GM12864 (cell line): ENCODE measurements at regions not wholly inside any gene's neighbourhood (a gene's known extent, or its start where the extent isn't known, plus 50 kb on each side); places are given as distances from the start of the nearest gene placed in this dataset.

ENCODE experiments used
- DNase-seq: peaks from one replicate; pipeline ENCODE4 v3.0.0-alpha.2; 2011; ENCODE audit warnings: low read depth
- H3K4me3 ChIP-seq: 2 replicates; pipeline ENCODE4 v1.5.1; 2011; ENCODE audit warnings: mild to moderate bottlenecking, low read depth, low read length, control low read depth
- TF ChIP-seq, protein P1 (sequence below): IDR thresholded peaks from 2 replicates; pipeline ENCODE4 v1.5.1; 2011; ENCODE audit warnings: low read depth, mild to moderate bottlenecking, moderate library complexity, low read length, control low read depth, inconsistent platforms; ENCODE audit errors: missing control alignments

- DNase-seq: no peak
- TF ChIP-seq, protein P1, sequence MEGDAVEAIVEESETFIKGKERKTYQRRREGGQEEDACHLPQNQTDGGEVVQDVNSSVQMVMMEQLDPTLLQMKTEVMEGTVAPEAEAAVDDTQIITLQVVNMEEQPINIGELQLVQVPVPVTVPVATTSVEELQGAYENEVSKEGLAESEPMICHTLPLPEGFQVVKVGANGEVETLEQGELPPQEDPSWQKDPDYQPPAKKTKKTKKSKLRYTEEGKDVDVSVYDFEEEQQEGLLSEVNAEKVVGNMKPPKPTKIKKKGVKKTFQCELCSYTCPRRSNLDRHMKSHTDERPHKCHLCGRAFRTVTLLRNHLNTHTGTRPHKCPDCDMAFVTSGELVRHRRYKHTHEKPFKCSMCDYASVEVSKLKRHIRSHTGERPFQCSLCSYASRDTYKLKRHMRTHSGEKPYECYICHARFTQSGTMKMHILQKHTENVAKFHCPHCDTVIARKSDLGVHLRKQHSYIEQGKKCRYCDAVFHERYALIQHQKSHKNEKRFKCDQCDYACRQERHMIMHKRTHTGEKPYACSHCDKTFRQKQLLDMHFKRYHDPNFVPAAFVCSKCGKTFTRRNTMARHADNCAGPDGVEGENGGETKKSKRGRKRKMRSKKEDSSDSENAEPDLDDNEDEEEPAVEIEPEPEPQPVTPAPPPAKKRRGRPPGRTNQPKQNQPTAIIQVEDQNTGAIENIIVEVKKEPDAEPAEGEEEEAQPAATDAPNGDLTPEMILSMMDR: no peak
- no peak overlapping the region for H3K4me3 ChIP-seq
Measured at GRCh38 chr2:129757915-129758783, 221.3 kb upstream of the RAB6C start.

DNA sequence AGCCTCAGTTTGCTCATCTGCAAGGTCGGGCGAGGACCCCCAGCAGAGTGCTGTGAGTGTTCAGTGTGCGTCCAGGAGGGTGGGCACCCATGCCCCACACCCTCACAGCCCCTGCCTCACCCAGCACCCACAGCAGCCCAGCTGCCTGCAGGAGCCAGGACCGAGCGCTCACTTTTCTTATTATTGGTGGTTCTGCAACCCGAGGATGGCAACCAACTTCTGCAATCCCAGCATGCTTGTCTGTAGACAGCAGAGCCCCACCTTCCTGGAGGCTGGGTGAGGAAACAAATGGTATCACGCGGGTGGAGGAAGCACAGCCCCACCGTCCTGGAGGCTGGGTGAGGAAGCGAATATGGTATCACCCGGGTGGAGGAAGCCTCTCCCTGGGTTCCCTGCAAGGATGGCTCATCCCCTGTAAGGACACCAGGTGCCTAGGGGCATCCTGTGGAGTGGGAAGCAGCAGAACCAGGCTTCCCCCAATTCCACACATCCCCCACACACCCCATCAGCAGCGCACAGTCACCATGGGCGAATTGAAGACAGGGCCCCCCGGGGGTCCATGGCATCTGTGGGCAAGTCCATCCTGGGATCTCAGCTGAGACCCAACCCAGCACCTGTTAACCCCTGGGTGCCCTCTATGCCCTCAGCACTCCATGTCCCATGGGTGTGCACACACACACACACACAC lies 220.5 kb upstream of the RAB6C start:
- no peak for DNase-seq
- no peak overlapping the region for H3K4me3 ChIP-seq
- TF ChIP-seq, protein P1: no peak

DNA sequence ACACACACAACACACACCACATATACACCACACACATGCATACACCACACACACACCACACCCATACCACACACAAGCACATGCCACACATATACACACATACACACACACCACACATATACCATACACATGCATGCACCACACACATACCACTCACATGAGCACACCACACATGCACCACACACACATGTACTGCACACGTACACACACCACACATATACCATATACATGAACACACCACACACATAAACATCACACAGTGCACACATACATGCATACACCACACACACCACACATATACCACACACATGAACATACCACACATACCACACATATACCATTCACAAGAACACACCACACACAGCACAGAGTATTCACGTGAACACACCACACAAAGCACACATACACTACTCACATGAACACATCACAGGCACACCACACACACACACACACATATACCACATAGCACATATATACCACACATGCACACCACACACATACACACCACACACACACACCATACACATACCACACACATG lies 219.9 kb upstream of the RAB6C start:
- no peak for DNase-seq
- TF ChIP-seq, protein P1: no peak
- no peak overlapping the region for H3K4me3 ChIP-seq

DNA sequence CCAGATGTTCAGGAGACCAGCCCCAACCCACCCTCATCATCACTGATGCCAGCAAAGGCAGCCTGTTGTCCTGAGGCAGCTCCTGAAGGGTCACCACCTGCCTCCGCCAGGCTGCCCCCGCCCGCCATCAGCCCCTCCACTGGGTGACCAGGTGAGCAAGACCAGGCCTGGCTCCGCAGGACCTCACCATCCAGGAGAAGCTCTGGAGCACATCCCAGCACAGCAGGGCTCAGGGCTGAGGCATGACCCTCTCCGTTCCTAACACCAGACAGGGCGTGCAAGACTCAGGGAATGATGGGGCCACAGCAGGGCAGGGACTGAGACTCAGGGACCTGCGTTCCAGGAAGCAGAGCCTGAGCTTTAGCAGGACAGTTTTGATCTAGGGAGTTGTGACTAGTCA lies 218.8 kb upstream of the RAB6C start:
- TF ChIP-seq, protein P1: no peak
- DNase-seq: no peak

DNA sequence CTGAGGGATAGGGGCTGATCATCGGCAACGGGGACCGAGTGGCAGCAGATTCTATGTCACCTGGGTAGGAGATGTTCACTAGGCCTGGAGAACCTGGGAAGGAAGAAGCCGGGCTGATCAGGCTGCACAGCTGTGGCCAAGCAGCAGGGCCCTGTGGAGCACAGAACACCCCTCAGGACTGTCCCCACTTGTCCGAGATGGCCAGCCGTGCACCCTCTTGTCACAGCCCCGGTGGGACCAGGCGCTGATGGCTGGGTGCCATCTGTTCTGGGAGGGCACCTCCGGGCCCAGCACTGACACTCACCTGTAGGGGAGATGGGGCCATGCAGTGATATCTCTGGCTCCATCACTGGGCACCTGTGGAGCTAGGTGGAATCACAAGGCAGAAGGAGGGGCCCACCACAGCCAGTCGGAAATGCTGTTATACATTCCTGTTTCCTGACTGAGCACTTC lies 217.9 kb upstream of the RAB6C start:
- TF ChIP-seq, protein P1: no peak
- no peak for DNase-seq

More for the DNA sequence above, 218.8 kb upstream of the RAB6C start:
- no peak overlapping the region for H3K4me3 ChIP-seq

DNA sequence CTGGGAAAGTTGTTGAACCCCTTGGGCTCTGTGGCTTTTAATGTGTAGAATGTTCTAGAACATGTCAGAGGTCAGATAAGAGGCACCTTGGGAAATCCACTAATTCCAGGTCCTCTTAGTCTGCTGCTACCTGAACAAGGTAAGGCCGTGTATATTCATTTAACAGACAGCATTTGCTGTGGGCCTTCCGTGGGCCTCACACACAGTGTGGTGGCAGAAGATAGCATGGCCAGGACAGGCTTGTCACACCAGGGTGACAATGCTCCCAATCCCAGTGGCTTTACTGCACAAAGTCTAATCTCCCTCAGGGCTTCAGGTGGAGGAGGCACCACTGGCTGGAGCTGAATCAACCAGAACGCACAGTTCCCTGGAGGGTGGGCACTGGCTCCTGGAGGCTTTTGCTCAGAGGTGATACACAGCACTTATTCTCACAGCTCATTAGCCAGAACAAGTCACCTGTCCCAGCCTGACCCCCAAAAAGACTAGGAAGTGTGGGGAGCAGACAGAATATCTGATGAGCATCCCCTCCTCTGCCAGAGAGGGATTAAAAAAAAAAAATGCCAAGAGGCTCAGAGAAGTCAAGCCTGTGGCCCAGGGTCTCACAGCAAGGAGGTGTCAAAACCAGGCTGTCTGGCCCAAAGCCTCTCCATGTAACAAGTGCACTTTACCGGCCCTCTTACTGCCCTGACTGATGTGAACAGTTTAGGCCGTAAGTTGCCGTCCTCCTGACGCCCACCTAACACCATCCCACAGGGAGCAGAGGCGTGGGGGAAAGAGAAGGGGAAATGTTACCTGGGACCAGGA lies 216.9 kb upstream of the RAB6C start:
- TF ChIP-seq, protein P1: no peak
- H3K4me3 ChIP-seq: no peak overlapping the region
- no peak for DNase-seq

More for the DNA sequence above, 217.9 kb upstream of the RAB6C start:
- no peak overlapping the region for H3K4me3 ChIP-seq
